ENCODE measurements at regions not wholly inside any gene's neighbourhood (a gene's known extent, or its start where the extent isn't known, plus 50 kb on each side); places are given as distances from the start of the nearest gene placed in this dataset.

GRCh38 chr13:99063952-99064351 is 86.1 kb upstream of the DOCK9 start:
- Histone ChIP-seq H3K9ac (ENCODE audit: insufficient read depth, low read depth, low read length) (no peak overlapping the region), H3K4me3 (replicated peaks in 1 of 3; ENCODE audit: insufficient read depth in 1 of 3, low read depth in 2 of 3, low read length in 3 of 3) (no peak overlapping the region), H3K27ac (ENCODE audit: extremely low read length, insufficient read depth, low read length) (no peak overlapping the region), H4K20me1 (ENCODE audit: insufficient read depth, low read length) (no peaks in the 10 kb centered on the region), H3K9me3 (ENCODE audit: low read length) (no peaks in the 10 kb centered on the region), H3K4me2 (ENCODE audit: low read depth, low read length) (no peak overlapping the region), H3K36me3 (replicated peaks in 1 of 2; ENCODE audit: control insufficient read depth in 1 of 2, insufficient read depth in 2 of 2, low read length in 2 of 2) (no peaks in the 10 kb centered on the region), H3K27me3 (ENCODE audit: control insufficient read depth in 1 of 2, insufficient read depth in 2 of 2, low read length in 2 of 2) (no peaks in the 10 kb centered on the region), H3K4me1 (ENCODE audit: insufficient read depth, low read length) (no peaks in the 10 kb centered on the region), H2AFZ (ENCODE audit: low read length) (no peak overlapping the region), H3K79me2 (ENCODE audit: insufficient read depth, low read length) (no peaks in the 10 kb centered on the region)
- ChIA-PET POLR2A (no interaction called here), CTCF (ENCODE audit: low intra/inter-chr PET ratio, low total read pairs) (no interaction called here)
- TF ChIP-seq ZNF343 (CRISPR knock-in tag; IDR thresholded peaks at IDR 0.05) (no peak), ZNF10 (CRISPR knock-in tag; IDR thresholded peaks at IDR 0.05; ENCODE audit: borderline replicate concordance, low read depth) (no peak), HOXD1 (CRISPR knock-in tag; IDR thresholded peaks at IDR 0.05) (no peak), ZNF224 (CRISPR knock-in tag; IDR thresholded peaks at IDR 0.05) (no peak), ZBTB34 (CRISPR knock-in tag; IDR thresholded peaks at IDR 0.05) (no peak), HDAC6 (IDR thresholded peaks at IDR 0.05; ENCODE audit: low read depth, low read length) (no peak), ZNF225 (CRISPR knock-in tag; IDR thresholded peaks at IDR 0.05) (no peak), GATAD2A (CRISPR knock-in tag; IDR thresholded peaks at IDR 0.05) (no peak), ZNF207 (IDR thresholded peaks at IDR 0.05; ENCODE audit: borderline replicate concordance) (no peak), ZNF414 (CRISPR knock-in tag; IDR thresholded peaks at IDR 0.05) (no peak), POLR2AphosphoS5 (IDR thresholded peaks at IDR 0.05; ENCODE audit: low read depth, low read length) (no peak), KLF11 (CRISPR knock-in tag; IDR thresholded peaks at IDR 0.05) (no peak), HOXA5 (CRISPR knock-in tag; IDR thresholded peaks at IDR 0.05) (no peak), ZNF597 (CRISPR knock-in tag; IDR thresholded peaks at IDR 0.05) (no peak), ZNF607 (CRISPR knock-in tag; IDR thresholded peaks at IDR 0.05; ENCODE audit: borderline replicate concordance) (no peak)
- TF ChIP-seq, protein P1, sequence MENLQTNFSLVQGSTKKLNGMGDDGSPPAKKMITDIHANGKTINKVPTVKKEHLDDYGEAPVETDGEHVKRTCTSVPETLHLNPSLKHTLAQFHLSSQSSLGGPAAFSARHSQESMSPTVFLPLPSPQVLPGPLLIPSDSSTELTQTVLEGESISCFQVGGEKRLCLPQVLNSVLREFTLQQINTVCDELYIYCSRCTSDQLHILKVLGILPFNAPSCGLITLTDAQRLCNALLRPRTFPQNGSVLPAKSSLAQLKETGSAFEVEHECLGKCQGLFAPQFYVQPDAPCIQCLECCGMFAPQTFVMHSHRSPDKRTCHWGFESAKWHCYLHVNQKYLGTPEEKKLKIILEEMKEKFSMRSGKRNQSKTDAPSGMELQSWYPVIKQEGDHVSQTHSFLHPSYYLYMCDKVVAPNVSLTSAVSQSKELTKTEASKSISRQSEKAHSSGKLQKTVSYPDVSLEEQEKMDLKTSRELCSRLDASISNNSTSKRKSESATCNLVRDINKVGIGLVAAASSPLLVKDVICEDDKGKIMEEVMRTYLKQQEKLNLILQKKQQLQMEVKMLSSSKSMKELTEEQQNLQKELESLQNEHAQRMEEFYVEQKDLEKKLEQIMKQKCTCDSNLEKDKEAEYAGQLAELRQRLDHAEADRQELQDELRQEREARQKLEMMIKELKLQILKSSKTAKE (CRISPR knock-in tag; IDR thresholded peaks at IDR 0.05; ENCODE audit: borderline replicate concordance) = no peak
- intact Hi-C loops (cut with micrococcal nuclease; ENCODE audit: unreplicated experiment) = no loop called here
- WGBS (ENCODE audit: low lambda C conversion rate) = 85% methylated on average over 1 of the region's 1 CpG
- in situ Hi-C loops (cut with HindIII; ENCODE audit: extremely low pct_ligation_motif_present, low pct_unique_long_range_greater_than_20kb) = no loop called here
- FAIRE-seq (no peak), DNase-seq (ENCODE audit: low spot score) (no peak), ATAC-seq (no peak)
- no TSS peak for BruUV-seq (replicated peaks)

Data from HepG2 (cell line).